ENCODE measurements at regions not wholly inside any gene's neighbourhood (a gene's known extent, or its start where the extent isn't known, plus 50 kb on each side); places are given as distances from the start of the nearest gene placed in this dataset.

DNA sequence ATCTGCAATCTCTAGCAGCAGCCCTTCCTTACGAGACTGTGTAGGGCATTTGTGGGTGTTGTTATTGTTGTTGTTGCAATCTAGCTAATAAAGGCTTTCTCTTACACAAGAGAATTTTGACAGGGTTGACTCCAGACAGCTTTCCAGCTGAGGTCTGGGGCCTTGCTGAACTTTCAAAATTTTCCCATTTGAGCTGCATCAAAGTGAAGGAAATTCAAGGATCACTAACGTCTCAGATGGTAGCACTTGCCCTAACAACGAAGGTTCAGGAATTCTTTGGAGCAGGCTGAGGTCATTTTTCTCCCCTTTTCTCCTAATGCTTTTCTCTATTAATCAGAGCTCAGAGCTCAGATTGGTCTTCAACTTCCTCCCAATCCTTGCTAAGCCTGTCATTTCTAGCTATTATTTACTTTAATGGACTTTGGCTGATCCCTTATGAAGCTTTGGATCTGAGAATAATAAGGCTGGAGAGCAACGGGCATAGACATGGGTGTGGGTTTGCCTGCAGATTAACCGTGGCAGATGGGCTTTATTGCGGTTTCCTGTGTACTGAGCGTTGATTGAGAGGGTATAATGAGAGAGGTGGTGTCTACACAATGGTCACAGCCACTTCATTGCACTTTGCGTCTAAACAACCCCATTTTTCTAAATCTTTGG, 614.0 kb upstream of the AGTR1 start:
- TF ChIP-seq POLR2A (IDR thresholded peaks at IDR 0.05) (no peak), CTCF (IDR thresholded peaks at IDR 0.05) (no peak)
